Fibroblast of lung (primary cell): ENCODE measurements at regions not wholly inside any gene's neighbourhood (a gene's known extent, or its start where the extent isn't known, plus 50 kb on each side); places are given as distances from the start of the nearest gene placed in this dataset.

Source experiments
- CTCF ChIP-seq, 2 donors: IDR thresholded peaks in 1 of 2; conservative IDR thresholded peaks in 1 of 2; 1 replicate in 1 of 2; 2 replicates in 1 of 2; pipeline ENCODE4 v1.5.1; 2011 to 2012; ENCODE audit warnings: low read length in 2 of 2, control low read depth in 1 of 2, inconsistent platforms in 1 of 2, low read depth in 1 of 2, mild to moderate bottlenecking in 1 of 2
- EZH2 ChIP-seq: IDR thresholded peaks from 2 replicates; pipeline ENCODE4 v1.5.1; 2012; ENCODE audit warnings: low read length, control low read depth, mild to moderate bottlenecking; ENCODE audit errors: missing control alignments

GRCh38 chr4:8939160-8939839 lies 67.7 kb upstream of the HMX1 start:
- TF ChIP-seq CTCF (conservative IDR thresholded peaks at IDR 0.05 in 1 of 2, IDR thresholded peaks at IDR 0.05 in 1 of 2; ENCODE audit: low read depth in 1 of 2, low read length in 2 of 2) (no peak), EZH2 (no peak)
